NCI-H1436 (cell line): ENCODE measurements at regions not wholly inside any gene's neighbourhood (a gene's known extent, or its start where the extent isn't known, plus 50 kb on each side); places are given as distances from the start of the nearest gene placed in this dataset.
"Not testable (repeated sequence)": the region's sequence is repeated elsewhere in the genome, so short reads cannot be mapped to it uniquely, and the experiment has no call there.

Source experiments
- DNase-seq: peaks from one replicate; lab custom pipeline; 2025; lab: John Stamatoyannopoulos, UW

DNA sequence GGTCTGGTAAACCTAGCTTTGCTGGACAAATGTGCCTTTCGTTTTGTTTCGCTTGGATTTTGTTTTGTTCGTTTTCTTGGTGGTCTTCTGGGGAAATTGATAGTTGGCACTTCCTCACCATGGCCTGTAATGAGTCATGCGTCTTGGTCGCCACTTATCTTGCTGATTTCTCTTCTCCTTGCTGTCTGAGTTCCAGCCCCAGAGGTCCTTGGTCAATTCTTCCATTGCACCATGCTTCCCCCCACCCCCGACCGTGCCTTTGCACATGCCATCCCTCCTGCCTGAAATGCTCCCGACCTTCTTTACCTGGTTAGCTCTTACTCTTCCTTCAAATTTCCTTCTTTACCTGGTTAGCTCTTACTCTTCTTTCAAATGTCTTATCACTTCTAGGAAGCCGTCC lies 168.7 kb upstream of the MSX2 start:
- no peak for DNase-seq

DNA sequence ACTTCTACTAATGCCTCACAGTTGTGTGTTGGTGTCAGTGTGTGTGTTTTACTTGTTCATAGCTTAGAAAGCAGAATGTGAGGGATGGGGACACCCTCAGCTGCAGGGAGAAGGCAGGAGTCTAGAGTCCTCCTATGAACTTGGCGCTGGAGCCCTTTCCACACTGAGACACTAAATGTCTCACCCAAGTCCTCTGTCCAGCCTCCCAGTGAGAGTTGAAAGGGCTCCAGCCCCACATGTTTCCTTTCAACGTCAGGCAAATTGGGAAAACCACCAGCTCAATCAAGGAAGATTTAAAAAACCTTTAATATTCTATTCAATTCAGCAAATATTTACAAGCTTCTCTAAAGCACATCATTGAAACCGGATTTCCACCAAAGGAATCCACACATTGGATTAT lies 167.6 kb upstream of the MSX2 start:
- DNase-seq = no peak

DNA sequence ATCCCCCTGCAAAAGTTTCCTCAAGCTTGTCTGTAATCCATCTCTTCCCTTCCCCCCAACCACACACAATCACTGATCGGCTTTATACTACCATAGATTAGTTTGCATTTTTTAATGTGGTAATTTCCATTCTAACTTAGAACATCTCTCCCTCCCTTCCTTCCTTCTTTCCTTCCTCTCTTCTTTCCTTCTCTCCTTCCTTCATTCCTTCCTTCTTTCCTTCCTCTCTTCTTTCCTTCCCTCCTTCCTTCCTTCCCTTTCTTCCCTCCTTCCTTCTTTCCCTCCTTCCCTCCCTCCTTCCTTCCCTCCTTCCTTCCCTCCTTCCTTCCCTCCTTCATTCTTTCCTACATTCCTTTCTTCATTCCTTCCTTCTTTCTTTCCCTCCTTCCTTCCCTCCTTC lies 166.2 kb upstream of the MSX2 start:
- DNase-seq = no peak

DNA sequence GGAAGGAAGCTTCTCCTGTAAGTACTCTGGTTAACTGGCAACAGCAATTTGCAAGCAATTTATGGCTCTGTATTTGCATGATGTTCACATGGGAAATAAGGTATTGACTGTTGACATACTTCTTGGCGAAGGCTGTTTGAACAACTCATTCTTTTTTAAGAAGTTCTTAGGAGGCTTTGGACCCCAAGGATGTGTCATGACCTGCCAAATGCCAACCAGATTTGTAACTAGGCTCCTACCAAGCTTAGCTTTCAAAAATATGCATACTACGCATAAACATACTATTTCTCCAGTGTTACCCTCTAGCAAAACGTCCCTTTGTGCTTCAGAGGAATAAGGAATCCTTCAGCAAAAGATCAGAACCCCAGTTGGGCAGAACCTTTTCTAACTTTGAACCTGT lies 165.2 kb upstream of the MSX2 start:
- no peak for DNase-seq

DNA sequence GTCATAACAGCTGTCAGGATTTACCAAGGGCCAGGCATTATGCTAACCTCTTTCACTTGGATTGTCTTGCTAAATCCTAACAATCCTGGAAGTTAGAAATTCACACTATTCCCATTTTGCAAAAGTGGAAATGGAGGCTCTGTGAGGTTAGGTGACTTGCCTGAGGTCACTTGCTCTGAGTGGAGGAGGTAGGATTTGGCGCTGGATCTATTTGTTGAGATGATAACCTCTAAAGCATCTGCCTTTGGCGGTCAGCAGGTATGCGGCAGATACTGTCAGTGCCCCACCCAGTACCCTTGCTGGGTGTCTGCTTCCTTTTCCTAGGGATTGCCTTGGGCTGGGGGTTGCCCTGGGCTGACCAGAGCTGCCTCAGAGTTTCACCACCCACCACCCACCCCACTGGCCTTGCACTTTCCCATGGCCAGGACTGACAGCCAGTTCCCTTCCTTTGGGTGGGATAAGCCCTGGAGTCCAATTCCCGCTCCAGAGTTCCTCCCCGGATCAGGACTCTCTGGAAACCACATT lies 164.8 kb upstream of the MSX2 start:
- DNase-seq = no peak

DNA sequence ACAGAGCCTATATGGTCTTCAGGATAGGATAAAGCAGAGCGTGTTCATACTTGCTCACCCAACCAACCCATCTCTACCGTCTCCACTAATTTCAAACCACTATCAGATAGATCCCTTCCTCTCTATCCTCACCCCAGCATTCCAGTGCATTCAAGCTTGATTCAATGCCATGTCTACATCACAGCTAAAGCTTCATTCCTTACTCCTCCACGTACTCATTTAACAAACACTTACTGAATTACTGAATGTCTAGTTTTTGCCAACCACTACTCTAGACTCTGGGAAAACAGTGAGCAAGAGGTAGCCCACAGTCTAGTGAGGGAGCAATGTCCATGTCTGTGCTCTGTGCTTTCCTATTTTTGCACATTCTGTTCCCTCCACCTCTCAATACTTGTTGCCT lies 163.5 kb upstream of the MSX2 start:
- no peak for DNase-seq

DNA sequence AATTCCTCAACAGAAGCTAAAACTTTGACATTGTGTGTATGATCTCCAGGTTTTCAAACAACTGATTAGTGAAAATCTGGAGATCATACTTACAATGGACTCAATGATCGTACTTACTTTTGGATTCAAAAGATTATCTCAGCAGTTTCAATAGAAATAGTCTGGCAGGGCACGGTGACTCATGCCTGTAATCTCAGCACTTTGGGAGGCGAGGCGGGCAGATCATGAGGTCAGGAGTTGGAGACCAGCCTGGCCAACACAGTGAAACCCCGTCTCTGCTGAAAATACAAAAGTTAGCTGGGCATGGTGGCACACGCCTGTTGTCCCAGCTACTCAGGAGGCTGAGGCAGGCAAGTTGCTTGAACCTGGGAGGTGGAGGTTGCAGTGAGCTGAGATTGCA lies 161.3 kb upstream of the MSX2 start:
- not testable (repeated sequence) for DNase-seq

DNA sequence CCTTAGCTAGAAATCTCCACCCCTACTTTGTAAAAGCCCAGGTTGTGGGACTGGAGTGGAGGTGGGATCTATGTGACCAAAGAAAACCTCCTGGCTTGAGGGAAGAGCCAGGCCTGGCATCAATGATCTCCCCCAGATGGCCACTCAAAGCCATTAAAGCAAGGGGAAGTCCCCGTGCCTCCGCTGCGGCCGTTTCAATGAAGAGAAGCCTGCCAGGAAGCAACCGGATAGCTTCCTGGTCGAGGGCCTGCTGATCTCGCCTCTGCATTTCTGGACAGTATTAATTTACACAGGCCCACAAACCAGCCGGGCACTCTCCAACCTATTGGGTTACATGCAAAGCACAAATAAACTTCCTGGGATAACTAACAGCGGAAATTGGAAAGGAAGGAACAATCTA lies 160.5 kb upstream of the MSX2 start:
- no peak for DNase-seq

DNA sequence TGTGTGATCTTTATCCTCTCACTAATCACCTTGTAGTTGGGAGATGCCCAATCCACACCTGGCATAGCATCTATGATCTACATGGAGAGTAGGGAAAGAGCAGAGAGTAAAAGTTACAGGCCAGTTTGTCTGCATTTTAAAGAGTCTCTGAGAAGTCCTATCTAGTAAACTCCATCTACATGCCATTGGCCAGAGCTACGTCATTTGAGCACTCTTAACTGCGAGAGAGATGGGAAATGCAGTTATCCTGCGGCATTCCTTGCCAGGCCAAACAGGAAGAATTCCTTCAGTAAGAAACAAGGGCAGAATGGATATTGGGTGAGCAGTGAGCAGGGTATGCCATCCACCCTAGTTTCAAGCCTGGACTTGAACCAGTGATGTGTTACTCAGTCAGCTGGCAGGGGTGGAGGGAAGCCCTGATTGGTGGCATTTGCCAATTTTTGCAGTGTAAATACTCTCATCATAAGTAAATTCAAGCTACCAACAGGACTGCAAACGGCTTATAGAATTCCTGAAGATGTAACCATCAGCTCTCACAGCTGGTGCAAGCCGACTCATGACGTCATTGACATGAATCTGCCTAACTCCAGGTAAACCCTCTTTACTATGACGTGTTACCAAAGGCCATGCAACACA lies 156.8 kb upstream of the MSX2 start:
- DNase-seq = no peak

DNA sequence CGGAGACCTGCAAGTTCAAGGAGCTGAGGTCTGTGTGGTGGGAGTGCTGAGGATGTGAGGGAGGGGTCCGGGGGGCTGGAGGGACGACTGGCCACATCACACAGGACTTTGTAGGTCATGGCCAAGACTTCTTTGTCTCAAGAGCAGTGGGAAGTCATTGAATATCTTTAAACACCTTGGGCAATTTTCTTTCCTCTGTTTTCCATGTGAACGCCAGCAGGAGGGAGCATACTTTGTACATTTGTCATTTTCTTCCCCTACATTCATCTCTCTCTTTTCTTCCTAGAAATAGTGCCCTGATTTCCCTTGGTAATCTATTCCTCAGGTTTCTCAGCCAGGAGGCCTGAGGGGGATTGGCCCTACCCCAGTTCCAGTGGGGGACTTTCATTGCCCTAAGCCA lies 153.7 kb upstream of the MSX2 start:
- no peak for DNase-seq

DNA sequence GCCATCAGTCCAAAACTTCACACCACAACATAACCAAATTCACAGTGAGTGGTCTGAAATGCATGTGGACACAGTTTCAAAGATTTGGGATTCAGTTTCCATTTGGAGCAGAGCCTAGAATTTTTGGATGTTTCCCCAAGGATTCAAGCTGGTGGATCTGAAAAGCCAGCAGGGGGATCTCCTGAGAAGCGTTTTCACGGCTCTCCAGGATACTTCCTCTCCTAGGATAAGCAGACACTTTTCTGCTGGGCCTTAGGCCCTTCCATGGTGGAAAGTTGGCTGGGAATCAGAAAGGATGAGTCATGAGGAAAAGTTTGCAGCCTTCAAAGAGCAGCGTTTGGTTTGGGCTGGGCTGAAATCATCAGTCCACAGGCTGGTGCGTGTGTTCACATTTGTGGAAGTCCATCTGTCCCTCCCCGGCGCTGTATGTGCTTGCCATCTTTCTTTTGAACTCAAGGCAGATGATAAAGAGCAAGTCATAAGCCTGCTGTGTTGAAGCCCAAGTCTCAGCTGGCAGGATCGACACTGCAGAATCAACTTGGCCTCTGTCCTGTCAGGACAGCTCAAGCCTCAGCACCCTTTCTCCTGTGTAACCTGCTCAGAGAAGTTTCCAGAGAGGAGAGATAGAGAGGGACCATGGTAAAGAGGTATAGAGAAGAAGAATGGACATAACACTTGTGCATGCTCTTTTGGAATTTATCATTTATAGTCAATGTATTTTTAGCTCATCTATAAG lies 152.6 kb upstream of the MSX2 start:
- no peak for DNase-seq

DNA sequence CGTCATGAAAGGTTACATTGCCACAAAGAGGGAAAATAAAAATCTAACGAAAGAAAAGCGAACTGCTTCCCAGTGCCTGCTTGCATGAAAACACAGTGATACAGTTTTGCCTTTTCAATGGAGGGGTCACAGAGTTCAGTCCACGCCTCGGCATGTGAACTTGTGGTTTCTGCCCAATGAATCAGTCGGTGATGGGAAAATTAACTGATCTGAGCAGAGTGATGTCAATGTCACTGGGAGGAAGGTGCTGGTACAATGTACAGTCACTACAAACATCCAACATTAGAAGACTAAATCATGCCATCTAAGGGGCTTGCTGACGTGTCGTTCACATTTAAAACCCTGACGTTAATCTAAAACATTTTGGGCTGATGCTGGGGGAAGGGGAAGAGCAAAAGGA lies 151.8 kb upstream of the MSX2 start:
- no peak for DNase-seq

DNA sequence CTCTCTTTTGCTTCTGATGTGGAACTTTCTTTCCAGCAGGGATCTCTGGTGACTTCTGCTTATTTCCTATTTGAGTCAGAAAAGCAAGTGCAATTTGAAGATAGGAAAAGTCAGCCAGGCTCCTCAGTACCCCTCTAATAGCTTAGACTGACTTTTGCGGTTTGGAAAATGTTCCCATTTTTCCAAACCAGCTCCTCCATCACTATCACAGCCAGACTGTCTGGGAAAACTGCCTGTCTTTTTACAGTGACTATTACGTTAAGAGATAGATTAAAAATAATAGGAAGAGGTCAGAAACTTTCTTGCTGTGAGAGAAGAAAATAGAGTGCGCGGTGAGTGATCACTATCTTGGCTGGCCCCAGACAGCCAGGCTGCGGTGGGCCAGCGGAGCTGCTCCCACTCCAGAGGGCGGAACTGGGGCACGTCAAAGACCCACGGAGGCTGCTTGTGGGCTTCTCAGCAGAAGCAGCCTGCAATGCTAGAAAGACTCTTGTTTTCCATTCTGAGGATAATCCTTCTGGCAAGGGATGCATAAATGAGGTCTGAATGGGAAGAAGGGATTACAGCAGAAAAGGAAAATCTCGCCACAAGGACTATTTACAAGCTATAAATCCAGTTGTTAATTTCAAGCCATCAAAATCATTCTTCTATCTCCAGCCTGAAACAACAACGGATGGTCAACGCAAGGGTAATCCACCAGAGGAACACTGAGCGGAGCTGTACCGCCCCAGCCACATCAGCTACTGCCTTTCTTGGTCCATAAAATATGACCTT lies 151.0 kb upstream of the MSX2 start:
- no peak for DNase-seq

DNA sequence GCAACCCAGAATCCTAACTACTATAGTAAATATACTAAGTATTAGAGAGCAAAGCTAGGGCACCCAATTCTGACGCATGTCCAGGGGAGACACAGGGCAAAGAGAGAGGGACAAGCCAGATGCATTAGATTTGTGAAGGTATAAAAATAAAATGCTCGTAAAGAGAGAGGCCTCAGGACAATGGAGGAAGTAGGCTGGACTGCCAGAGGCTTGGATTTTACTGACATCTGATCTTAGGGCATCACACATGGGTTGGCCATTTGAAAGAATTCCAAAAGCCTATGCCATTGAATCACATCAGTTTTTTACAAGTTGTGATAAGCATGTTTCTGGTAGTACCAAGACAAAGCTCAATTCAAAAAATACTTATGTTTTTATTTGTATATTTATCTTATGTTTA lies 149.3 kb upstream of the MSX2 start:
- DNase-seq = no peak

DNA sequence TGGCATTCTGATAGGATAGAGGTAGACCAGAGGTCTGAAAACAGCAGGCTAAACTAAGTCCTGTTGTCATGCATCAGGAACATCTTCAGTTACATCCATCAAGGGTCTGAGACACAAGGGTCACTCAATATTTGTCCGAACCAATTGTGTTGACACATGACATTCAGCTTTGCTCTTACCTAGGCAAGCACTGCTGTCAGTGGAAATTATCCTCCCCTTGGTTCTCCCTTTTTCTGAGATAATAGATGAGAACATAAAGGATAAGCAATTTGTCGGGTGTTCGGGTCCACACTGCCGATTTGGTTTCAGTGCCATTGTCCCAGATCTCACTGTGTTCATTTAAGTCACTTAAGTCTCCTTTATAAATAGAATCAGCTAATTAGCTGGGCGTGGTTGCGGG lies 148.3 kb upstream of the MSX2 start:
- DNase-seq = no peak

DNA sequence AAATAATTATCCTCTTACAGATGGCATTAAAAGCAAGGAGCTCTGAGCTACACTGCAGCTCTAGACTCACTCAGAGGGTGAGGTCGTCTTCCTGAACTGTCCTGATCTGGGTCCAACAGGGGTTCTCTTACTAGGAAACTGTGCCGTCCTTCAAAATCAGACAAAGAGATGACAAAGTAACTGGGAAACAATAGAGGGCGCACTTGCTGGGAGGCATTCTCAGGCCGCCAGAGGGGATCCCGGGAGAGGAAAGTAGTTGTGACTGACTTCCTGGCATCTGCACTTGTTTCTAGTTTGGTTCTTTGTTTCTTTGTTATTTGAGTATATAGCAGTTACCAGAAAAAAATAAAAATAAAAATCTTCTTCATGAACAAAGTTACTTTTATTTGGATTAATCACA lies 142.9 kb upstream of the MSX2 start:
- DNase-seq = peak; percentile 9

DNA sequence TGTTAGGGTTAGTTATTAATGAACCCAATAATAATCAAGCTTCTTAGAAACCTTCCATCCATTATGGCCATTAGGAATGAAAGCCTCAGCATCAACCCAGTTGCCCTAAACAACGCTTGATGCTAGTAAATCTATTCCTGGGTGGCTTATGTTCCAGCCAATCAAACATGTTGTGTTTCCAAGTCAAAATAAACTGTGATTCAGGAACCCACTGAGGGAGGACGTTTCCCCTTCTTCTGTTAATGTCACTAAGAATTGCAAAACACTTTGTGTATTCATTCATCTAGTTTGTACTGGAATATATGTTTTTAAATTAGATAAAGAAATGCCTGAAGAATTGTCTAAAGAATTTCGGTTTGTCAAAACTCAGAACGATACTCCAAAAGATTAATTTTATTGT lies 142.5 kb upstream of the MSX2 start:
- no peak for DNase-seq

DNA sequence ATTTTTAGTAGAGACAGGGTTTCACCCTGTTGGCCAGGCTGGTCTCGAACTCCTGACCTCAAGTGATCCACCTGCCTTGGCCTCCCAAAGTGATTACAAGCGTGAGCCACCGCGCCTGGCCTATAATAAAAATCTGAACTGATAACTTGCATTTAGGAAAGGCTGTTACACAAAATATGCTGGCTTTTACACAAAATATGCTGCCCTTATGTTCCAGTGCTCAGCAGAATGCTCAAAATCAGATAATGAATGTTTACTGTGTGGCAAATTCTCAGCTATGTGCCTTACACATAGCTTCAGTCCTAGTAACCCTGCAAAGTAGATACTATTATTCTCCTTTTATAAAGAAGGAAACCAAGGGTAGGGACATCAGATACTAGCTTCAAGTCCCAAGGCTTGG lies 141.3 kb upstream of the MSX2 start:
- no peak for DNase-seq

DNA sequence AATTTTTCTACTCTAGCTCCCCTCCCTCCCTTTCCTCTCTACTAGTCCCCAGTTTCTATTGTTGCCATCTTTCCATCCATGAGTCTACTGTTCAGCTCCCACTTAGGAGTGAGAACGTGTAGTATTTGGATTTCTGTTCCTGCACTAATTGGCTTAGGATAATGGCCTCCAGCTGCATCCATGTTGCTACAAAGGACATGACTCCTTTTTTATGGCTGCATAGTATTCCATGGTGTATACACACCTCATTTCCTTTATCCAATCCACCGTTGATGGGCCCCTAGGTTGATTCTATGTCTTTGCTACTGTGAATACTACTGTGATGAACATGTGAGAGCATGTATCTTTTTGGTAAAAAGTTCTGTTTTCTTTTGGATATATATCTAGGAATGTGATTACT lies 138.9 kb upstream of the MSX2 start:
- DNase-seq = no peak

DNA sequence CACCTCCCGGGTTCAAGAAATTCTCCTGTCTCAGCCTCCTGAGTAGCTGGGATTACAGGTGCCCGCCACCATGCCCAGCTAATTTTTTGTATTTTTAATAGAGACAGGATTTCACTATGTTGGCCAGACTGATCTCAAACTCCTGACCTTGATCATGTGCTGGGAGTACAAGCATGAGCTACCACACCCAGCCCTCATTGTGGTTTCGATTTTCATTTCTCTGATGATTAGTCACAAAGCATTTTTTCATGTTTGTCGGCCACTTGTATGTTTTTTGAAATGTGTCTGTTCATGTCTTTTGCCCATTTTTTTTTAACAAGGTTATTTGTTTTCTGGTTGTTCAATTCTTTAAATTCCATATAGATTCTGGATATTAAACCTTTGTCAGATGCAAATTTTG lies 138.2 kb upstream of the MSX2 start:
- not testable (repeated sequence) for DNase-seq

DNA sequence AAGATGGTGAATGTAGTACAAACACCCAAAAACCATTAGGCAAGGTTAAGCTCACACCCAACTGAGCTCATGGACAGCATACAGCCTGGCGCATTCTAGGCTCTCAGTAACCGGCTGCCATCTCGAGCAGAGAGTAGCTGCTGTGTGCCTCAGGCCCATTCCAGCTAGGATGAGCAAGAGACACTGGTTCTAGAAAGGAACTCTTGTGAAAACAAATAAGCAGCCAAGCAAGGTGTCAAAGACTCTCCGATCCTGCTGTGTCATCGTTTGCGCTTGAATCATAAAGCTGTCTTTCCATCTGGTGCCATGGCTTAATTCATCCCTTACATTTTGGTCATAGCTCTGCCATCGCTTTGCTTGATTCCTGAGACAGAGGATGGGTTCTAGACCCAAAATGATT lies 135.4 kb upstream of the MSX2 start:
- no peak for DNase-seq

DNA sequence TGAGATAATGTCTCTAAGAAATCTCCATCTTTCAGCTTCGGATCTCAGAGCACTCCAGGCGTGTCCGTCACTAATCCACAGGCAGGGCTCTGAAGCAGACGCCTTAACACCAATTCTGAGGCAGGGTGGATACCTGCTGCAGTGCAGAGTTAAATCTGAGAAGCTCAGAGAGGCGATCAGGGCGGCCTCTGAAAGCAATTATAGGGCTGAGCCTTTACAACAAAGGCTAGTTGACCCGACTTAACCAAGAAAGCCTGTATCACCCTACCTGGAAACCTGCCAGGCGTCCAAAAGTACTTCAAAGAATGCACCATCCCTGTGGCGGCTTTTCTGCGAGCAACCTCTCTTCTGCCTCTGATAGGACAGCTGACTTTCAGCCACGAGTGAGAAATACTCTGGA lies 134.8 kb upstream of the MSX2 start:
- DNase-seq = no peak

DNA sequence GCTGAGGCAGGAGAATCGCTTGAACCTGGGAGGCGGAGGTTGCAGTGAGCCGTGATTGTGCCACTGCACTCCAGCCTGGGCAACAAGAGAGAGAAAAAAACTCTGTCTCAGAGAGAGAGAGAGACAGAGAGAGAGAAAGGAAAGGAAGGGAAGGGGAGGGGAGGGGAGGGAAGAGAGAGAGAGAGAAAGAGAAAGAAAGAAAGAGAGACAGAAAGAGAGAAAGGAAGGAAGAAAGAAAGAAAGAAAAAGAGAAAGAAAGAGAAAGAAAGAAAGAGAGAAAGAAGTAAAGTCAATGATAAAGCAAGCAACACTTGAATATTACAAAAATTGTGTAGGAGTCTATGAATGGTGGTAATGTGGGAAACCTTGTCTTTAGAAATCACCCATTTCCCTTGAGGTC lies 133.6 kb upstream of the MSX2 start:
- no peak for DNase-seq
